ENCODE measurements at regions not wholly inside any gene's neighbourhood (a gene's known extent, or its start where the extent isn't known, plus 50 kb on each side); places are given as distances from the start of the nearest gene placed in this dataset.

GRCh38 chr5:175261037-175261436, 182.9 kb downstream of the DRD1 start:
- in situ Hi-C loops (cut with MboI; ENCODE audit: low sequenced_read_pairs, unreplicated experiment): no loop called here
- TF ChIP-seq CTCF (IDR thresholded peaks at IDR 0.05; ENCODE audit: borderline replicate concordance, control extremely low read depth, extremely low read depth, insufficient read depth, missing control alignments): no peak

GRCh38 chr5:175257847-175258194, 186.2 kb downstream of the DRD1 start:
- no peak for DNase-seq (ENCODE audit: low spot score)
- no peak for TF ChIP-seq CTCF (IDR thresholded peaks at IDR 0.05; ENCODE audit: borderline replicate concordance, control extremely low read depth, extremely low read depth, insufficient read depth, missing control alignments)
- in situ Hi-C loops (cut with MboI; ENCODE audit: low sequenced_read_pairs, unreplicated experiment): no loop called here

More at GRCh38 chr5:175261037-175261436, 182.9 kb downstream of the DRD1 start:
- no peak for DNase-seq (ENCODE audit: low spot score)

- in situ Hi-C loops (cut with MboI; ENCODE audit: low sequenced_read_pairs, unreplicated experiment): no loop called here
- no peak for DNase-seq (ENCODE audit: low spot score)
- no peak for TF ChIP-seq CTCF (IDR thresholded peaks at IDR 0.05; ENCODE audit: borderline replicate concordance, control extremely low read depth, extremely low read depth, insufficient read depth, missing control alignments)
Observed at GRCh38 chr5:175257128-175257846, 186.7 kb downstream of the DRD1 start.

- in situ Hi-C loops (cut with MboI; ENCODE audit: low sequenced_read_pairs, unreplicated experiment): no loop called here
- no peak for TF ChIP-seq CTCF (IDR thresholded peaks at IDR 0.05; ENCODE audit: borderline replicate concordance, control extremely low read depth, extremely low read depth, insufficient read depth, missing control alignments)
- no peak for DNase-seq (ENCODE audit: low spot score)
Observed at GRCh38 chr5:175254155-175254554, 189.8 kb downstream of the DRD1 start.

- DNase-seq (ENCODE audit: low spot score): no peak
- in situ Hi-C loops (cut with MboI; ENCODE audit: low sequenced_read_pairs, unreplicated experiment): no loop called here
- no peak for TF ChIP-seq CTCF (IDR thresholded peaks at IDR 0.05; ENCODE audit: borderline replicate concordance, control extremely low read depth, extremely low read depth, insufficient read depth, missing control alignments)
Observed at GRCh38 chr5:175253597-175253996, 190.4 kb downstream of the DRD1 start.

- in situ Hi-C loops (cut with MboI; ENCODE audit: low sequenced_read_pairs, unreplicated experiment): no loop called here
- DNase-seq (ENCODE audit: low spot score): no peak
- TF ChIP-seq CTCF (IDR thresholded peaks at IDR 0.05; ENCODE audit: borderline replicate concordance, control extremely low read depth, extremely low read depth, insufficient read depth, missing control alignments): no peak
Observed at GRCh38 chr5:175252234-175252805, 191.7 kb downstream of the DRD1 start.

All from GM13976 (cell line).